ENCODE measurements at regions not wholly inside any gene's neighbourhood (a gene's known extent, or its start where the extent isn't known, plus 50 kb on each side); places are given as distances from the start of the nearest gene placed in this dataset.

DNA sequence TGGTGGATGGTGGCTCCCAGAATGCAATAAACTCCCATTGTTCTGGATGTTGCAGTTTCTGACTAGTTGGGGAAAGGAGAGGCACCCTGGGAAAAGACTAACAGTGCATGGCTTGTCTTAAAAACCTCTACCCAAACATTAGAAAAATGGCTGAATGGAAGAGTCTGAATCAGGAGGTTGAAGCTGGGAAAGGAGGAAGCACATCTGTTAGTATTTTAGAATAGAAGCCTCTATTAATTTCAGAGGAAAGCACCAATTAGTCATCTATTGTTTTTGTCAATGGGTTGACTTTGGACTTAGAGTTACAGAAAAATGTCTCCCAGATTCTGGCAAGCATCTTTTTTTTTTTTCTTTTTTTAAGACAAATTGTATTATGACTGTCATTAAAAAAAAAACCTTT, 56.1 kb upstream of the ELMO1 start:
- H3K27me3 ChIP-seq = no peaks in the 10 kb centered on the region
- H3K9me3 ChIP-seq = no peaks in the 10 kb centered on the region
- H3K36me3 ChIP-seq = no peaks in the 10 kb centered on the region
- no peak overlapping the region for H3K4me3 ChIP-seq
- ATAC-seq = no peak
- H3K4me1 ChIP-seq = peaks cover 0 to 13% (median 0%) of the 10 kb centered on the region in 3 donors
- no peak overlapping the region for H3K27ac ChIP-seq
- no peak for TF ChIP-seq POLR2A (IDR thresholded peaks at IDR 0.05)
- TF ChIP-seq EP300 (IDR thresholded peaks at IDR 0.05) = no peak
- TF ChIP-seq POLR2AphosphoS5 (IDR thresholded peaks at IDR 0.05) = no peak
- TF ChIP-seq, protein P1, sequence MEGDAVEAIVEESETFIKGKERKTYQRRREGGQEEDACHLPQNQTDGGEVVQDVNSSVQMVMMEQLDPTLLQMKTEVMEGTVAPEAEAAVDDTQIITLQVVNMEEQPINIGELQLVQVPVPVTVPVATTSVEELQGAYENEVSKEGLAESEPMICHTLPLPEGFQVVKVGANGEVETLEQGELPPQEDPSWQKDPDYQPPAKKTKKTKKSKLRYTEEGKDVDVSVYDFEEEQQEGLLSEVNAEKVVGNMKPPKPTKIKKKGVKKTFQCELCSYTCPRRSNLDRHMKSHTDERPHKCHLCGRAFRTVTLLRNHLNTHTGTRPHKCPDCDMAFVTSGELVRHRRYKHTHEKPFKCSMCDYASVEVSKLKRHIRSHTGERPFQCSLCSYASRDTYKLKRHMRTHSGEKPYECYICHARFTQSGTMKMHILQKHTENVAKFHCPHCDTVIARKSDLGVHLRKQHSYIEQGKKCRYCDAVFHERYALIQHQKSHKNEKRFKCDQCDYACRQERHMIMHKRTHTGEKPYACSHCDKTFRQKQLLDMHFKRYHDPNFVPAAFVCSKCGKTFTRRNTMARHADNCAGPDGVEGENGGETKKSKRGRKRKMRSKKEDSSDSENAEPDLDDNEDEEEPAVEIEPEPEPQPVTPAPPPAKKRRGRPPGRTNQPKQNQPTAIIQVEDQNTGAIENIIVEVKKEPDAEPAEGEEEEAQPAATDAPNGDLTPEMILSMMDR (IDR thresholded peaks at IDR 0.05) = no peak

DNA sequence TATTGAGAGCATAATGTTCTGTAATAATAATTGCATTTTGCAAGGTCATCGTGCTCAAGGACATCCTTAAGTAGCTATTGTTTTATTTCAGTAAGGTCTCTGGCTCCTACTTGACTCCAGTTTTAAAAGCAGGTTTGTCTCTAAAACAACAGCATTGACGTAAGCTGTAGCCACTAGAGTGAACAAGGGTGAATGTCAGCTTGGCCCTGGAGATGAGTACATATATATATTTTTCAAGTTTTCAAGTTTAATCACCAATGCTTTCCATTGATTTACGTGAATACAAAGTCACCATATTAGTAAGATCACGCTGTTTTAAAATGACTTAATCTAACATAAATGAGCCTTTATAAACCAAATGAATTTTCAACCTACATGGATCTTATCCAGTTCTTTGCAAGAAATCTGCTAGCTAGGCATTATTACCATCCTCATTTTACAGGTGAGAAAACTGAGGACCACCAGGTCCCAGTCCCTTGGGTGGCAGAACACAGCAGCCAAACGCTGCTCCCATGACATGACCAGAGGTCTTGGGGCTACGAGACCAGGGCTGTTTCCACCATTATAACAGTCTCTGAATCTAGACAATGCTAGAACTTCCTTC, 57.2 kb upstream of the ELMO1 start:
- Histone ChIP-seq H3K4me3 (no peak overlapping the region), H3K36me3 (no peaks in the 10 kb centered on the region), H3K27me3 (no peaks in the 10 kb centered on the region), H3K27ac (no peak overlapping the region), H3K9me3 (no peaks in the 10 kb centered on the region), H3K4me1 (peaks cover 0 to 13% (median 0%) of the 10 kb centered on the region in 3 donors)
- no peak for TF ChIP-seq POLR2A (IDR thresholded peaks at IDR 0.05)
- TF ChIP-seq EP300 (IDR thresholded peaks at IDR 0.05) = no peak
- TF ChIP-seq, protein P1 (IDR thresholded peaks at IDR 0.05) = no peak
- no peak for TF ChIP-seq POLR2AphosphoS5 (IDR thresholded peaks at IDR 0.05)
- 68 to 75% methylated on average over 5 to 6 of the region's 6 CpGs for WGBS, 2 donors (ENCODE audit: low coverage in 1 of 2)
- no peak for ATAC-seq

DNA sequence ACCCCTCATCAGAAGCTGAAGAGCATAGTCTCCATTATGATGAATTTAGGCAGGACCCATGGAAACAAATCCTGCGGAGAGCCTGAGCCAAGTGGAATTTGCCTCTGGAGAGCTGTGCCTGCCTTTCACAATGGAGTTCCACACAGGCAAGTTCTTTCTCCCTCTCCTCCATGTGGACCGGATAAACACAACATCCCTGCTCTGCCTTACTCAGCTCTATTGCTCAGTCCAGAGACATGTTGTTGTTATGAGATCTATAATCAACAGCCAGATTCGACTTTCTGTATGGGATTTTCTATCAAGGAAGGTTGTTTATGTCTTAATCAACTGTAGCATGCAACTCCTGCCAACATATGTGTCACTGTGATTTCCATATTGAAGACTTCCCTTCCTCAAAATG, 59.5 kb upstream of the ELMO1 start:
- Histone ChIP-seq H3K36me3 (no peaks in the 10 kb centered on the region), H3K4me1 (peaks cover 0 to 13% (median 0%) of the 10 kb centered on the region in 3 donors), H3K4me3 (no peak overlapping the region), H3K9me3 (no peaks in the 10 kb centered on the region), H3K27ac (no peak overlapping the region), H3K27me3 (no peaks in the 10 kb centered on the region)
- no peak for ATAC-seq
- 43 to 48% methylated on average over 2 to 3 of the region's 3 CpGs for WGBS, 2 donors (ENCODE audit: low coverage in 1 of 2)
- TF ChIP-seq POLR2A (IDR thresholded peaks at IDR 0.05) (no peak), POLR2AphosphoS5 (IDR thresholded peaks at IDR 0.05) (no peak), EP300 (IDR thresholded peaks at IDR 0.05) (no peak)
- TF ChIP-seq, protein P1 (IDR thresholded peaks at IDR 0.05) = no peak

DNA sequence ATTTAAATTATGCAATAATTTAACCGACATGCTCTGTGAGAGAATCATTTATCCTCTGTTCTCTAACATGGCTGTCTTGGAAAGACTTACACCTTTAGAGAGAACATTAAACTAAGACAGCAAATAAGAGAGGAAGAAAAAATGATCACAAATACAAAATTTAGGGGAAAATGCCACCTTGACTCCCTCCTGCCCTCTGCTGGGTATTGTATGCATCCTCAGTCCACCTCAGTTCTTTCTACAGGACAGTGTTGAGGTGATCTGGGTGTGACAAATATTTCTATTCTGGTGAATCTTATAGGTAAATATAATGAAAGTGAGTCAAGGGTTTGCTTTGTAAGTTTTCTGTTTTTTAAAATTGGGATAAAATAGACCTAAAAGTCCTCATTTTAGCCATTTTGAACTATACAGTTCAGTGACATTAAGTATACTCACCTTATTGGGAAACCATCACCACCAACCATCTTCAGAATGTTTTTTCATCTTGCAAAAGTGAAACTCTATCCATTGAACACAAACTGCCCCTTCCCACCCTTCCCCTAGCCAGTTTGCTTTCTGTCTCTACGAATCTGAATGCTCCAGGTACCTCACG, 61.5 kb upstream of the ELMO1 start:
- no peak overlapping the region for H3K4me3 ChIP-seq
- no peaks in the 10 kb centered on the region for H3K9me3 ChIP-seq
- H3K27ac ChIP-seq = no peak overlapping the region
- H3K4me1 ChIP-seq = peaks cover 0 to 6% (median 0%) of the 10 kb centered on the region in 3 donors
- TF ChIP-seq, protein P1 (IDR thresholded peaks at IDR 0.05) = peak; percentile 27 to 62 (median 34)
- TF ChIP-seq EP300 (IDR thresholded peaks at IDR 0.05) = no peak
- WGBS, 2 donors (ENCODE audit: low coverage in 1 of 2) = 82 to 86% methylated on average over 3 of the region's 3 CpGs
- ATAC-seq = no peak
- peaks cover 6% of the 10 kb centered on the region for H3K27me3 ChIP-seq
- H3K36me3 ChIP-seq = no peaks in the 10 kb centered on the region

DNA sequence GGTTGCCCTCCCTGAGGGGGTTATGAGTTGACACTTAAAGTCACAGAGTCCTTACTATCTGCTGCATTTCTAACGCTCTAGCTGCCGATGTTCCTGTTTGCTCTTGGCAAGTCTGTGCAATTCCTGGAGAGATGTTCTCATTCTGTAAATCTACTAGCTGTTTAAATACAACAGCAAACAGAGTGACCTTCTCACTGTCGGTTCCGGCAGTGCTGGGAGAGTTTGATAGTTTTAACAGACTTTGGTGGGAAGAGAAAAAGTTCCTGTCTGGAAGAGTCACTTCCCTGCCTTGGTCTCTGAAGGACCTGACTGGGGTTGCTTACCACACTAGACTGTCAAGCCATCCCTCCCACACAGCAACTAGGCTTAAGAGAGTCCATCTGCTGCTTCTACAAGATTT, 63.3 kb upstream of the ELMO1 start:
- Histone ChIP-seq H3K4me1 (no peaks in the 10 kb centered on the region), H3K9me3 (no peaks in the 10 kb centered on the region), H3K4me3 (no peak overlapping the region), H3K27ac (no peak overlapping the region), H3K36me3 (no peaks in the 10 kb centered on the region), H3K27me3 (peaks cover 6% of the 10 kb centered on the region)
- ATAC-seq = no peak
- 36% methylated on average over 3 to 4 of the region's 4 CpGs for WGBS, 2 donors (ENCODE audit: low coverage in 1 of 2)
- TF ChIP-seq POLR2AphosphoS5 (IDR thresholded peaks at IDR 0.05) (no peak), EP300 (IDR thresholded peaks at IDR 0.05) (no peak), POLR2A (IDR thresholded peaks at IDR 0.05) (no peak)
- TF ChIP-seq, protein P1 (IDR thresholded peaks at IDR 0.05) = no peak
